ENCODE measurements at regions not wholly inside any gene's neighbourhood (a gene's known extent, or its start where the extent isn't known, plus 50 kb on each side); places are given as distances from the start of the nearest gene placed in this dataset.

GRCh38 chr10:47184724-47185330 is 115.2 kb upstream of the GDF10 start:
- no peak for TF ChIP-seq REST (IDR thresholded peaks at IDR 0.05)
- TF ChIP-seq YY1 (IDR thresholded peaks at IDR 0.05): no peak
- TF ChIP-seq, protein P1, sequence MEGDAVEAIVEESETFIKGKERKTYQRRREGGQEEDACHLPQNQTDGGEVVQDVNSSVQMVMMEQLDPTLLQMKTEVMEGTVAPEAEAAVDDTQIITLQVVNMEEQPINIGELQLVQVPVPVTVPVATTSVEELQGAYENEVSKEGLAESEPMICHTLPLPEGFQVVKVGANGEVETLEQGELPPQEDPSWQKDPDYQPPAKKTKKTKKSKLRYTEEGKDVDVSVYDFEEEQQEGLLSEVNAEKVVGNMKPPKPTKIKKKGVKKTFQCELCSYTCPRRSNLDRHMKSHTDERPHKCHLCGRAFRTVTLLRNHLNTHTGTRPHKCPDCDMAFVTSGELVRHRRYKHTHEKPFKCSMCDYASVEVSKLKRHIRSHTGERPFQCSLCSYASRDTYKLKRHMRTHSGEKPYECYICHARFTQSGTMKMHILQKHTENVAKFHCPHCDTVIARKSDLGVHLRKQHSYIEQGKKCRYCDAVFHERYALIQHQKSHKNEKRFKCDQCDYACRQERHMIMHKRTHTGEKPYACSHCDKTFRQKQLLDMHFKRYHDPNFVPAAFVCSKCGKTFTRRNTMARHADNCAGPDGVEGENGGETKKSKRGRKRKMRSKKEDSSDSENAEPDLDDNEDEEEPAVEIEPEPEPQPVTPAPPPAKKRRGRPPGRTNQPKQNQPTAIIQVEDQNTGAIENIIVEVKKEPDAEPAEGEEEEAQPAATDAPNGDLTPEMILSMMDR (IDR thresholded peaks at IDR 0.05; ENCODE audit: low read depth, low read length, missing input control): no peak
- no peak for TF ChIP-seq HNF4A (conservative IDR thresholded peaks at IDR 0.05)
- TF ChIP-seq RXRA (IDR thresholded peaks at IDR 0.05): no peak
- TF ChIP-seq, protein P2, sequence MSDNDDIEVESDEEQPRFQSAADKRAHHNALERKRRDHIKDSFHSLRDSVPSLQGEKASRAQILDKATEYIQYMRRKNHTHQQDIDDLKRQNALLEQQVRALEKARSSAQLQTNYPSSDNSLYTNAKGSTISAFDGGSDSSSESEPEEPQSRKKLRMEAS (IDR thresholded peaks at IDR 0.05): no peak
- no peak for TF ChIP-seq NR2F2 (IDR thresholded peaks at IDR 0.05)
- no peak for TF ChIP-seq GABPA (IDR thresholded peaks at IDR 0.05 in 1 of 2, conservative IDR thresholded peaks at IDR 0.05 in 1 of 2)
- TF ChIP-seq EGR1 (IDR thresholded peaks at IDR 0.05; ENCODE audit: low read depth in 2 of 2): no peak
- TF ChIP-seq ZBTB33 (IDR thresholded peaks at IDR 0.05): no peak

Measured in liver (tissue), 3 donors.